ENCODE measurements at regions not wholly inside any gene's neighbourhood (a gene's known extent, or its start where the extent isn't known, plus 50 kb on each side); places are given as distances from the start of the nearest gene placed in this dataset.

GRCh38 chr11:8759634-8760033, 77.0 kb downstream of the RPL27A start:
- Histone ChIP-seq H3K4me1 (ENCODE audit: low read length) (peaks cover 31% of the 10 kb centered on the region), H3K36me3 (replicated peaks; ENCODE audit: insufficient read depth, low read length) (no peaks in the 10 kb centered on the region), H3K27ac (ENCODE audit: low read length) (no peak overlapping the region), H4K20me1 (ENCODE audit: insufficient read depth, low read length) (no peaks in the 10 kb centered on the region), H3F3A (ENCODE audit: insufficient read depth, low read length) (peaks cover 8% of the 10 kb centered on the region), H3K27me3 (replicated peaks; ENCODE audit: insufficient read depth, low read length) (no peaks in the 10 kb centered on the region), H3K9me2 (replicated peaks; ENCODE audit: insufficient read depth, low read length) (no peaks in the 10 kb centered on the region), H3K79me2 (ENCODE audit: low read length) (peaks cover 32% of the 10 kb centered on the region; the same call in 1 of the 2 replicates), H3K9ac (ENCODE audit: low read length) (no peak overlapping the region), H2AFZ (ENCODE audit: low read length) (no peak overlapping the region), H3K9me3 (replicated peaks; ENCODE audit: insufficient read depth, low read length) (no peaks in the 10 kb centered on the region), H3K4me2 (ENCODE audit: low read depth, low read length) (no peak overlapping the region), H3K4me3 (ENCODE audit: low read length) (no peak overlapping the region)
- DNase-seq, result no peak
- TF ChIP-seq CTCF (IDR thresholded peaks at IDR 0.05; ENCODE audit: low read length) (no peak), EZH2phosphoT487 (IDR thresholded peaks at IDR 0.05; ENCODE audit: low read length) (no peak), EZH2 (optimal IDR thresholded peaks at IDR 0.05; ENCODE audit: low read depth, low read length) (no peak)

- Histone ChIP-seq H3K27ac (ENCODE audit: low read length) (no peak overlapping the region), H3F3A (ENCODE audit: insufficient read depth, low read length) (peaks cover 8% of the 10 kb centered on the region), H4K20me1 (ENCODE audit: insufficient read depth, low read length) (no peaks in the 10 kb centered on the region), H2AFZ (ENCODE audit: low read length) (no peak overlapping the region), H3K36me3 (replicated peaks; ENCODE audit: insufficient read depth, low read length) (no peaks in the 10 kb centered on the region), H3K4me2 (ENCODE audit: low read depth, low read length) (no peak overlapping the region), H3K9ac (ENCODE audit: low read length) (no peak overlapping the region), H3K4me3 (ENCODE audit: low read length) (no peak overlapping the region), H3K79me2 (ENCODE audit: low read length) (peaks cover 29% of the 10 kb centered on the region; the same call in 1 of the 2 replicates), H3K27me3 (replicated peaks; ENCODE audit: insufficient read depth, low read length) (no peaks in the 10 kb centered on the region), H3K9me2 (replicated peaks; ENCODE audit: insufficient read depth, low read length) (no peaks in the 10 kb centered on the region), H3K9me3 (replicated peaks; ENCODE audit: insufficient read depth, low read length) (no peaks in the 10 kb centered on the region), H3K4me1 (ENCODE audit: low read length) (peaks cover 25% of the 10 kb centered on the region)
- no peak for TF ChIP-seq CTCF (IDR thresholded peaks at IDR 0.05; ENCODE audit: low read length)
- no peak for TF ChIP-seq EZH2 (optimal IDR thresholded peaks at IDR 0.05; ENCODE audit: low read depth, low read length)
- TF ChIP-seq EZH2phosphoT487 (IDR thresholded peaks at IDR 0.05; ENCODE audit: low read length), result no peak
- DNase-seq, result no peak
These were observed 78.3 kb downstream of the RPL27A start for GRCh38 chr11:8760896-8761295.

GRCh38 chr11:8763070-8763685, 80.6 kb downstream of the RPL27A start:
- Histone ChIP-seq H3K9me2 (replicated peaks; ENCODE audit: insufficient read depth, low read length) (no peaks in the 10 kb centered on the region), H3K79me2 (ENCODE audit: low read length) (peaks cover 28% of the 10 kb centered on the region; the same call in 1 of the 2 replicates), H4K20me1 (ENCODE audit: insufficient read depth, low read length) (no peaks in the 10 kb centered on the region), H3K4me3 (ENCODE audit: low read length) (no peak overlapping the region), H3K4me2 (ENCODE audit: low read depth, low read length) (no peak overlapping the region), H3K4me1 (ENCODE audit: low read length) (peaks cover 6% of the 10 kb centered on the region; the same call in 1 of the 2 replicates), H3K27me3 (replicated peaks; ENCODE audit: insufficient read depth, low read length) (no peaks in the 10 kb centered on the region), H3K9me3 (replicated peaks; ENCODE audit: insufficient read depth, low read length) (no peaks in the 10 kb centered on the region), H2AFZ (ENCODE audit: low read length) (no peak overlapping the region), H3K9ac (ENCODE audit: low read length) (no peak overlapping the region), H3K27ac (ENCODE audit: low read length) (no peak overlapping the region), H3K36me3 (replicated peaks; ENCODE audit: insufficient read depth, low read length) (no peaks in the 10 kb centered on the region), H3F3A (ENCODE audit: insufficient read depth, low read length) (no peaks in the 10 kb centered on the region)
- no peak for DNase-seq
- TF ChIP-seq EZH2 (optimal IDR thresholded peaks at IDR 0.05; ENCODE audit: low read depth, low read length), result no peak
- no peak for TF ChIP-seq CTCF (IDR thresholded peaks at IDR 0.05; ENCODE audit: low read length)
- TF ChIP-seq EZH2phosphoT487 (IDR thresholded peaks at IDR 0.05; ENCODE audit: low read length), result no peak
